ENCODE measurements at regions not wholly inside any gene's neighbourhood (a gene's known extent, or its start where the extent isn't known, plus 50 kb on each side); places are given as distances from the start of the nearest gene placed in this dataset.
"Not testable (repeated sequence)": the region's sequence is repeated elsewhere in the genome, so short reads cannot be mapped to it uniquely, and the experiment has no call there.

DNA sequence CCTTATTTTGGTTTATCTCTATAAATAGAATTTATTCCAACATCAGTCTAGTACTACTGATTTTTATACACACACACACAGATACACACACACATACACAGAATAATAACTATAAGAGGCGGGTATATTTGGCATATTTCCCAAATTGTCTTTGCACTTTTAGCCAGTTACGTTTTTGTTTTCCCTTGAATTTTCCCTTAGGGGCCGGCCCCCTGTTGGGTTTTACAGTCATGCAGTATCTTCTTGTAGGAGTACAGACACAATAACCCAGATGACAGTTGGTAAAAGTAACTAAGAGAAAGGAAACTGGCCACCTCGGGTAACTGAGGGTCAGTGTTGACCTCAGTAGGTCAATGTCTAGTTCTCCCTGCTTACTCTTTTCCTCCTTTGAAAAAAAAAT is 50.9 kb downstream of the DISP1 start:
- DNase-seq (ENCODE audit: low read depth in 2 of 2) = no peak

DNA sequence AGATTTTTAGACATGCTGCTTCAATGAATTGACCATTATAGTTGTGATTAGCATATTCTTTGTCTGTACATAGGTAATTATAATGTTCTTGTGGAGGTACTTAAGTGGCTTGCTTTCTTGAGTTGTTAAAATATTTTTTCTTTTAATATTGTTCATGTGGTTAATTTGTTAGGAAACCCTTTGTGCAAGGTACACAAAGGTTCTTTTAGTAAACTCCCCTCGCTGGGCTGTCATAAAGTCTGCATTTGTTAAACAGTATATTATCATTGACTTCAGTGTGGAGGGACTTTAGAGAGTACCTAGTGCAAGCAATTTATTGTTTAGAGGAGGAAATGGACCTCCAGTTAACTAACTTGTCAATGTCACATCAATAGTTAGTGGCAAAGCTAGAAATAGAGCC is 52.5 kb downstream of the DISP1 start:
- DNase-seq (ENCODE audit: low read depth in 2 of 2) = no peak

DNA sequence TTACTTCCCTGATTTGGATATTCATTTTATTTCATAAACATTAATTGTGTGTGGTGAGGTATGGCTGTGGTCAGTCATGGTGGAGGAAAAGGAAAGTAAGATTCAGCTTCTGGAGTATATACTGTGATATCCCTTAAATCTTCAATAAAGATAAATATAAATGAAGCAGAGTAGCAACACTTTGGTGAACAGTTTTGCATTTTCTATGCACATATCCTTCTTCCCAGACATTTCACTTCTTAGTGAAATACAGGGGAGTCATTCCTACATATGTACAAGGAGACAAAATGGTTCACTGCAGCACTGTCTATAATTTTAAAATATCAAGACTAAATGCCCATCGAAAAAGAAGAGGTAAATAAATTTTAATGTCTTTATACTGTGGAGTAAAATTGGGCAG is 61.3 kb downstream of the DISP1 start:
- no peak for DNase-seq (ENCODE audit: low read depth in 2 of 2)

GRCh38 chr1:222877854-222878253 is 63.0 kb downstream of the DISP1 start:
- no peak for DNase-seq (ENCODE audit: low read depth in 2 of 2)

GRCh38 chr1:222880587-222880986 is 65.7 kb downstream of the DISP1 start:
- DNase-seq (ENCODE audit: low read depth in 2 of 2) = peak in 1 of 2 donors; percentile 45

DNA sequence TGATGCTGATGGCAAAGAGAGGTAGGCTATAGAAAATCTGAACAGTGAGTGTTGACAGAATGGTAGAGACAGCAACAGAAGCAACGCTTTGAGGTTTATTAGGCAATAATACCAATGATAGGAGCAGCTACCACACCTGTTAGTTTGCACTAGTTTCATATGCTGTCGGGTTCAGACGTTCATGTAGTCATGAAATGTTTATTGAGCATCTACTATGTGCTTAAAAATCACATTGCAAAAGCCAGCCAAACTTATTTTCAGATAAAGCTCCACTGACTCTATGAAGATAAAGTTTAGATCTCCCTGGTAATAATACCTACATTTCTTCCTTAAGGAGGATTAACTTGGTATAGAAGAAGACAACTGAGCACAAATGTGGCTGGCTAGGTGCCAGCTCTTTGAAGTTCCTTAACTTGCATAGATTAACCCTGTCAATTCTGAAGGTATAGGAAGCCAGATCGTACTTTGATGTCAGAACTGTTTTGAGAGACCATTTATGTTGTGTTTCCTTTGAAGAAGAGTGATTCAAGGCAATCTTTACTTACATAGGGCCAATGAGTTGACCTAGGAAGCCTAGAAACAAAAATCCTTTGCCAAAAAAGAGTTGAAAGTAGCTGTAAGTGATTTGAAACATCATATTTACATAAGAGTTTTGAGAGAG is 71.5 kb downstream of the DISP1 start:
- no peak for DNase-seq (ENCODE audit: low read depth in 2 of 2)

DNA sequence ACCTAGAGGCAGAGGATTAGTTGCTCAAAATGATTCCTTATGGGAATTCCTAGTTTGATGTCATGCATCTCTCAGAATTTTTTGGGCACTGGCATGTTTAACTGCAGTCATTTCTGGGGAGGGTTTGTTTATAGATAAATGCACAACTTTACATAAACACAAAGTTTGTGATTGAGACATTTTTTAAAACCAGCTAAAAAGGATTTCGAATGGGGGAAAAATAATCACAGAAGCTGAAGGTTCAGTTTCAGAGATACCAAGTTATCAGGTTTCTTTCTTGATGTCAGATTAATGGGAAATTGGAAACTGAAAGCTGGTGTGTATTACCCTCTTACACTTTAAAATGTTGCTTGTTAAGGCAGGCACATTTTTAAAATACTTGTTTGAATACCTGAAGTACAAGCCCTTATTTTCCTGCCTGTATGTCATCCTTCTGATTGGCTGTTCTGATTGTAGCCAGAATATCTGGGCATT is 72.1 kb downstream of the DISP1 start:
- no peak for DNase-seq (ENCODE audit: low read depth in 2 of 2)

DNA sequence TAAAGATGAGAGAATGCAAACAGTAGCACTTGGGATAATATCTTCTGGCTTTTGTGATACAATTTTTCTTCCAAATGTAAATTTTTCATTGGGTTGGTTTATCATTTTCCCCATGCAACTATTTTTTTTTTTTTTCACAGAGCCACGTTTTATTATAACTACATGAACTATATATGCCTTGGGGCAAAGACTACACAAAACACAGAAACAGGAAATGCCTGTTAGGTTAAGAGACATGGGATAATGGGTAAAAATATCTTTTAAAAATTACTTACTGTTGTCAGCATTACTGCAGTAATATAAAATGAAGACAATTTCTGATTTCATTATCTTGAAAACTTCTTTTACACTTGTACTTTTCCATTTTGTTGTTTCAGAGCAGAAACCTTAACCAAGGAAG is 74.6 kb downstream of the DISP1 start:
- peak in 1 of 2 donors; percentile 20 for DNase-seq (ENCODE audit: low read depth in 2 of 2)

- no peak for DNase-seq (ENCODE audit: low read depth in 2 of 2)
Observed at GRCh38 chr1:222890716-222891115, 75.9 kb downstream of the DISP1 start.

- DNase-seq (ENCODE audit: low read depth in 2 of 2) = no peak
Observed at GRCh38 chr1:222891578-222891977, 76.7 kb downstream of the DISP1 start.

GRCh38 chr1:222892137-222892769 is 77.4 kb downstream of the DISP1 start:
- peak in 1 of 2 donors; percentile 92 for DNase-seq (ENCODE audit: low read depth in 2 of 2)

- DNase-seq (ENCODE audit: low read depth in 2 of 2) = no peak
Observed at GRCh38 chr1:222893255-222893654, 78.4 kb downstream of the DISP1 start.

DNA sequence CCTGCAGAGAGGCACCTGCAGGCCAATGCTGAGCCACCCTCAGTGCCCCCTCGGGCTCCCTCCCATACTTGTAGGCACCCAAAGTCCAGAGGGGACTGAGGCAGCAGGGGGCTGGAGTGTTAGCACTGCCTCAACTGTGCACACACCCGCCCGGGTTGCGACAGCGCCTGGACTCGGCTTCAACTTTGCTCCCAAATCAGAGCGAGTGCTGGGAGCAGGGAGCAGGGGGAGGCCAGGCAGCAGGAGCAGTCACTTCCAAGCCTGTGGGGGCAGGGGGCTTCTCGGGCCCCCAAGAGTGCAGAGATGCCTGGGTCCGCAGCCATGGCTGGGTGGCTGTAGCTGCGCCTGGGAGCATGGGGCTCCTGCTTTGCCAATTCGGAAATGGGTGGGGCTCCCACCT is 79.5 kb downstream of the DISP1 start:
- DNase-seq (ENCODE audit: low read depth in 2 of 2) = no peak

- peak in 1 of 2 donors; percentile 33 for DNase-seq (ENCODE audit: low read depth in 2 of 2)
Observed at GRCh38 chr1:222896630-222897526, 82.0 kb downstream of the DISP1 start.

DNA sequence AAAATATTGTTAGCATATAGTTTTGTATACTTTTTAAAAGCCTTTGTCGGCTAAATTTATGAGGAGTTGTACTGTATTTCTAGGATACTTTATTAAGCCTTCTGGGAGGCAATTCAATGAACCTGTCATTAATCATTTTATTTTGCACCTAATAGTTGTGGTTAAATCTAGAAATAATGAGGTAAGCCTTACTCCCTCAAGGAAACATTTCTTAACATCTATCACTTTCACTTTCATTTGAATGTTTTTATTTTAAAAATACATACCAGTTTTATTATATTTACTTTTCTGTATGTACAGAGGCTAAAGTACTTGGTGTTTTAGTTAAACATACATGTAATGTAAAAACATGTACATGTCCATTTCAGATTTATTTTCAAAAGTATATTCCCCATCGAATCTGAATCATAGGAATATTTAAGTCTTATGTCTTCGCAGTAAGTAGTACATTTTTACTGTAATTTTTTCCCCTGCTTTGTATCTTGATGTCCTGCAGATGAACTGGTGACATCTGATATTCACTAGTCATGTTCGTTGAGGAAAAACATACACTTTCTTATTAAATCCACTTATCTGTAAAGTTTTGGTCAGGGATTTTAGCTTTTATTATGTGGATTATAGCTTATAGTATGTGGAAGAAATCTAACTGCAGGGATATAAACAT is 82.8 kb downstream of the DISP1 start:
- peak in 1 of 2 donors; percentile 34 for DNase-seq (ENCODE audit: low read depth in 2 of 2)

GRCh38 chr1:222898191-222898527 is 83.3 kb downstream of the DISP1 start:
- DNase-seq (ENCODE audit: low read depth in 2 of 2) = peak in 1 of 2 donors; percentile 18

- no peak for DNase-seq (ENCODE audit: low read depth in 2 of 2)
Observed at GRCh38 chr1:222899471-222899870, 84.6 kb downstream of the DISP1 start.

GRCh38 chr1:222904451-222904850 is 89.6 kb downstream of the DISP1 start:
- no peak for DNase-seq (ENCODE audit: low read depth in 2 of 2)

- no peak for DNase-seq (ENCODE audit: low read depth in 2 of 2)
Observed at GRCh38 chr1:222905151-222905550, 90.3 kb downstream of the DISP1 start.

GRCh38 chr1:222906271-222906739 is 91.5 kb downstream of the DISP1 start:
- not testable (repeated sequence) for DNase-seq (ENCODE audit: low read depth in 2 of 2)

DNA sequence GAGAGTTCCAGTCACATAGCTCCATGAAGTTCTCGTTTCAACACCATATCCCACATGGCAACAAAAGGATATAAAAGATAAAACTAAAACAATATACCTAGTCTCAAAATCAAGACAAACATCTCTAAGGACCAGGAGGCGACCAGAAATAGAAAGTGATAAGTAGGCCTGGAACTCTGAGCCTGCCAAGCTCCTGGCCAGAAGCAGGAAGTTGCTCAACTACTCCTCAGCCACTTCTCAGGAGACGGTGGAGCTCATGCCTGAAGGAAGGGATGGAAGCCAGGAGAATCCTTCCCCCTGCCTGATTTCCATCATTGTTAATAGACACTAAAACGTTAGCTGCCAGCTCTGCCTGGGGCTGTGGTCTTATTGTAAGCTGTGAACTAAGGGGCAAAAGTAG is 94.7 kb downstream of the DISP1 start:
- DNase-seq (ENCODE audit: low read depth in 2 of 2) = peak in 1 of 2 donors; percentile 70

GRCh38 chr1:222910699-222911098 is 95.9 kb downstream of the DISP1 start:
- no peak for DNase-seq (ENCODE audit: low read depth in 2 of 2)

Measured in lung microvascular endothelial cell (primary cell).